ENCODE measurements at regions not wholly inside any gene's neighbourhood (a gene's known extent, or its start where the extent isn't known, plus 50 kb on each side); places are given as distances from the start of the nearest gene placed in this dataset.

- no peak for TF ChIP-seq ISL1 (CRISPR knock-in tag; IDR thresholded peaks at IDR 0.05)
- TF ChIP-seq ZFP3 (CRISPR knock-in tag; IDR thresholded peaks at IDR 0.05): no peak
- TF ChIP-seq ZC3H10 (CRISPR knock-in tag; IDR thresholded peaks at IDR 0.05): no peak
- TF ChIP-seq TSHZ2 (CRISPR knock-in tag; IDR thresholded peaks at IDR 0.05): no peak
- no peak for TF ChIP-seq CREB5 (CRISPR knock-in tag; IDR thresholded peaks at IDR 0.05; ENCODE audit: low read depth)
- TF ChIP-seq PPARA (CRISPR knock-in tag; IDR thresholded peaks at IDR 0.05; ENCODE audit: borderline replicate concordance): no peak
- TF ChIP-seq TOX (CRISPR knock-in tag; IDR thresholded peaks at IDR 0.05; ENCODE audit: borderline replicate concordance): no peak
- no peak for TF ChIP-seq TCF4 (CRISPR knock-in tag; IDR thresholded peaks at IDR 0.05; ENCODE audit: borderline replicate concordance)
Measured at GRCh38 chr2:76612764-76613163, 902.0 kb upstream of the GCFC2 start.

Data from SK-N-SH treated with all-trans-retinoic acid at 6 μM for 48 hours (cell line).